T-helper 17 cell (primary cell): ENCODE measurements at regions not wholly inside any gene's neighbourhood (a gene's known extent, or its start where the extent isn't known, plus 50 kb on each side); places are given as distances from the start of the nearest gene placed in this dataset.

Source experiments
- ATAC-seq: fragments of 150-1000 bp; cut with Tn5 transposase; 2 replicates; pipeline ENCODE4 v1.10.0; 2021; ENCODE audit warnings: mild to moderate bottlenecking, moderate library complexity
- DNase-seq, 3 donors: peaks; one replicate each; pipeline versions ENCODE4 v3.0.0 to v3.0.0-alpha.2; 2020 to 2021
- H3K9me3 ChIP-seq: one replicate; pipeline ENCODE4 v1.7.0; 2013; ENCODE audit warnings: low read length, mild to moderate bottlenecking; ENCODE audit not compliant: control insufficient read depth, poor library complexity, severe bottlenecking
- H3K27ac Mint-ChIP-seq: one replicate; pipeline ENCODE4 v1.8.0; 2022; ENCODE audit warnings: mild to moderate bottlenecking, moderate library complexity, mixed read lengths
- H3K27me3 Mint-ChIP-seq: one replicate; pipeline ENCODE4 v1.8.0; 2022; ENCODE audit warnings: mixed read lengths
- H3K36me3 Mint-ChIP-seq: one replicate; pipeline ENCODE4 v1.8.0; 2022; ENCODE audit warnings: low read depth, mixed read lengths
- H3K4me1 Mint-ChIP-seq: one replicate; pipeline ENCODE4 v1.8.0; 2022; ENCODE audit warnings: mild to moderate bottlenecking, mixed read lengths
- H3K4me3 Mint-ChIP-seq: one replicate; pipeline ENCODE4 v1.8.0; 2022; ENCODE audit warnings: mild to moderate bottlenecking, moderate library complexity, mixed read lengths

DNA sequence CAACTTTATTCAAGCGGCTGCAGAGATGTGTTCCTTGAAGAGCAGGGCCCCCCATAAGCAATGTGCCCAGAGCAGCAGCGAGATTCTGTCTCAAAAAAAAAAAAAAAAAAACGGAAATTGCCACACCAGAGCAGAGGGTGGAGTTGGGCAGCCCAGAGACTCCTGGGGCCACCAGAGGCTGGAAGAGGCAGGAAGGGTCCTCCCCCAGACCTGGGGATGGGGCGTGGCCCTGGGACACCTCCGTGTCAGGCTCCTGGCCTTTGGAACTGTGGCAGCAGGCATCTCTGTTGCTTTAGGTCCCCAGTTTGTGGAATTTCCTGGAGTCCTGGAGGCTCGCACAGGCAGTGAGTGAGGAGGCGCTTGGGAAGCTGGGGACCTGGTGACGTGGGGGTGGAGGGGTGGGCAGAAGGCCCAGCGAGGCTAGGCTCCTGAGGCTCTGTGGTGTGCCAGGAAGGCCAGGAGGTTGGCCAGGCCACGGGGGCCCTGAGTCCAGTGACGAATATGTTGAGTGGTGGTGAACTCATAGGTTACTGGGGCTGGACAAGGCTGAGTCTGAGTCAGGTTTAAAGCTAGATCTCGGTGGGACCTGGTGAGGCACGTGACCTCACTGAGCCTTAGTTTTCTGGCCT lies 735.6 kb downstream of the BRD1 start:
- Mint-ChIP-seq H3K27me3 (peaks cover 29% of the 10 kb centered on the region), H3K4me3 (no peak overlapping the region), H3K36me3 (peaks cover 3% of the 10 kb centered on the region), H3K27ac (no peak overlapping the region), H3K4me1 (peaks cover 3% of the 10 kb centered on the region)
- DNase-seq = no peak
- ATAC-seq = no peak
- H3K9me3 ChIP-seq = no peaks in the 10 kb centered on the region

DNA sequence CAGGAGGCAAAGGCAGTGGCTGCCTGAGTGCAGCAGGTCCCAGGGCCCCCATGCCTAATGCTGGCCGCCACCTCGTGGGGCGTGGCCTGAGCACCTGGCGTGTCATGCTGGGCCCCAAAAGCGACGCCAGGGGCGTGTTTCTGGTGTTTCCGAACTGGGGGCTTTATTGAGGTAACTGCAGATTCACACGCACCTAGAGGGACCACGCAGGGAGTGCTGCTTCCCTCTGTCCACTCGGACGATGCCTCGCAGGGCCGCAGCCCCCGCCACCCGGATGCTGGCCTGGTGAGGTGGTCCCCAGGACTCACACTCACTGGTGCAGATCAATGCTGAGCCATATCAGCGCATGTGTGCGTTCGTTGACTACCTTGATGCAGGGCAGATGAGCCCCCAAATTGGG lies 736.2 kb downstream of the BRD1 start:
- DNase-seq = no peak
- no peaks in the 10 kb centered on the region for H3K9me3 ChIP-seq
- H3K4me3 Mint-ChIP-seq = no peak overlapping the region

DNA sequence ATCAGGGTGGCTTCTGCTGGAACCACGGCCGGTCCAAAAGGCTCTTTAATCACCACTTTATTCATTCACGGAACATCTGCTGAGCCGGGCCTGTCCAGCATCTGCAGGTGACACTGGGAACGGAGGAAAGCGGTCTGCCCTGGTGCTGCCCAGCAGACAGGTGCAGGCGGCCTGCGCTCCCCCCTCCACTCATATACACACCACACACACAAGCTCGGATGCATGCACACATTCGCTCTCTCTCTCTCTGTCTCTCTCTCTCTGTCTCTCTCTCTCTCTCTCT lies 736.9 kb downstream of the BRD1 start:
- H3K9me3 ChIP-seq = no peaks in the 10 kb centered on the region
- Mint-ChIP-seq H3K4me1 (peaks cover 3% of the 10 kb centered on the region), H3K27ac (no peak overlapping the region), H3K36me3 (peaks cover 3% of the 10 kb centered on the region), H3K27me3 (peaks cover 41% of the 10 kb centered on the region), H3K4me3 (no peak overlapping the region)
- DNase-seq = no peak
- no peak for ATAC-seq

More for the DNA sequence above, 736.2 kb downstream of the BRD1 start:
- peaks cover 3% of the 10 kb centered on the region for H3K4me1 Mint-ChIP-seq
- peaks cover 34% of the 10 kb centered on the region for H3K27me3 Mint-ChIP-seq
- H3K36me3 Mint-ChIP-seq = peaks cover 3% of the 10 kb centered on the region
- H3K27ac Mint-ChIP-seq = no peak overlapping the region
- no peak for ATAC-seq

DNA sequence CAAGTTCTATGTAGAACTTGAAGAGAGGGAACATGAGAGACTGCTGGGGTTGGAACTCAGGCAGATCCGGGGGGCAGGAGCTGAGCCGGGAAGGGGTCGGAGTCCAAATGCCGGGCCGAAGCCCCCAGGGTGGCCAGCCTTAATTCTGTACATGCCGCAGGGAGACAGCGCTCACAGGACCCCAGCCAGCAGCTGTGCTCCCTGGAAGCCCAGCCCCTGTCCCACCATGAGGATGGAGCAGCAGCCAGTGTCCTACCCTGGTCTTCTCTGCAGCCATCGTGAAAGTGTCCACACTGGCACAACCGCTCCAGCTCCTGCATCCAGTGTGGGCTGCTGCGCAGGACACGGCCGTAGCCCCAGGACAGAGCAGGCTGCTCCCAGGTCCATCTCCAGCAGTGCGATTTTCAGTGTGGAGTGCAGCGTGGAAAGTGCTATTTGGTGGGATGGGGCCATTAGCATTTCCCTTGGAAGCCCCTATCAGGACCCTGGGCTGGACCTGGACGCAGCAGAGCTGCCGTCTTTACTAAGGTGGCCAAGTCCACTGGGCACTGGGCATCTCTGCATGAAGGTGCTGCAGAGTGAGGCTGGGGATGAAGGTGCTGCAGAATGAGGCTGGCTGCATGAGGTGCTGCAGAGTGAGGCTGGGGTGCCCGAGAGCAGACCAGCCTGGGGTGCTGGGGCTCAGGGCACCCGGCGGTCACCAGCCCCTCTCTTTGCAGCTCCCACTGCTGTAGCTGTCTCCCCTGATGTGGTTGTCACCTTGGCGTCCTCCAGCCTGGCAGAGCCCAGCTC lies 737.4 kb downstream of the BRD1 start:
- Mint-ChIP-seq H3K27me3 (peaks cover 44% of the 10 kb centered on the region), H3K4me3 (no peak overlapping the region), H3K36me3 (peaks cover 3% of the 10 kb centered on the region), H3K4me1 (peaks cover 3% of the 10 kb centered on the region), H3K27ac (no peak overlapping the region)
- no peak for ATAC-seq
- no peaks in the 10 kb centered on the region for H3K9me3 ChIP-seq
- DNase-seq = no peak

DNA sequence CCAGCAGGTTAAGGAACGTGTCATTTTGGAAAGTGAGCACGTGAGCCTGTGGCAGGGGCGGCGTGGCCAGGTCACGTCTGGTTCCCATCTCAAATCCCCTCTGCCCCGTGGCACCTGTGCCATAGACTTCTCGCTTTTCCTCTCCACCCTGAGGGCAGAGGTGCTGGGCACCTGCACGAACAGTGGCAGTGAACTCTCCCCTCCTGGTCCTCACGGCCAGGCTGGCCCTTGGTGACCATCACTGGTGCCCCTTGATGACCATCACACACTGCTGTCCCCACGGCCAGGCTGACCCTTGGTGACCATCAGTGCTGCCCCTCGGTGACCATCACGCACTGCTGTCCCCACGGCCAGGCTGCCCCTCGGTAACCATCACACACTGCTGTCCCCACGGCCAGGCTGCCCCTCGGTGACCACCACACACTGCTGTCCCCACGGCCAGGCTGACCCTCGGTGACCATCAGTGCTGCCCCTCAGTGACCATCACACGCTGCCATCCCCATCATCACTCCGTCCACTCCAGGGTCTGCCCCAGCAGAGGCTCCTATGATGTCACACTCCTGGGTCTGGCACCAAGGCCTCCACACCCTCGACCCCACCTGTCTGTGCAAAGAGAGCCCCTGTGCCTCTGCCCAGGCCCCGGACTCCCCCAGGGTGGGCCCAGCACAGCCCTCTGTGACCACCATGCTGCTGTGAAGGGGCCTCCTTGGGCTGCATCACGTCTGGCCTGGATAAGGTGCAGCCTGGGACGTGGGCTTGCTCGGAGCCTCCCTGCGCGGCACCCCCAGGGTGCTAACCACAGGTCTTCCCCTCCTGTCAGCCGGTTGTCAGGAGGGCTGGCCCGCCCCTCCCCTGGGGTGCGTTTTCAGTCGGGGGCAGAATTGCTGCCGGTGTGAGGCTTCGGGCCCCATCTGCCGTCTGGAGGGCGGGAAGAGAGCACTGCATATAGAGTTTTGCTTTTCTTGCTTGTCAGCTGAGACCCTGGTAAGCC lies 738.6 kb downstream of the BRD1 start:
- Mint-ChIP-seq H3K36me3 (peaks cover 3% of the 10 kb centered on the region), H3K27ac (no peak overlapping the region), H3K27me3 (peaks cover 44% of the 10 kb centered on the region), H3K4me1 (peaks cover 3% of the 10 kb centered on the region), H3K4me3 (no peak overlapping the region)
- H3K9me3 ChIP-seq = no peaks in the 10 kb centered on the region
- no peak for ATAC-seq
- no peak for DNase-seq

DNA sequence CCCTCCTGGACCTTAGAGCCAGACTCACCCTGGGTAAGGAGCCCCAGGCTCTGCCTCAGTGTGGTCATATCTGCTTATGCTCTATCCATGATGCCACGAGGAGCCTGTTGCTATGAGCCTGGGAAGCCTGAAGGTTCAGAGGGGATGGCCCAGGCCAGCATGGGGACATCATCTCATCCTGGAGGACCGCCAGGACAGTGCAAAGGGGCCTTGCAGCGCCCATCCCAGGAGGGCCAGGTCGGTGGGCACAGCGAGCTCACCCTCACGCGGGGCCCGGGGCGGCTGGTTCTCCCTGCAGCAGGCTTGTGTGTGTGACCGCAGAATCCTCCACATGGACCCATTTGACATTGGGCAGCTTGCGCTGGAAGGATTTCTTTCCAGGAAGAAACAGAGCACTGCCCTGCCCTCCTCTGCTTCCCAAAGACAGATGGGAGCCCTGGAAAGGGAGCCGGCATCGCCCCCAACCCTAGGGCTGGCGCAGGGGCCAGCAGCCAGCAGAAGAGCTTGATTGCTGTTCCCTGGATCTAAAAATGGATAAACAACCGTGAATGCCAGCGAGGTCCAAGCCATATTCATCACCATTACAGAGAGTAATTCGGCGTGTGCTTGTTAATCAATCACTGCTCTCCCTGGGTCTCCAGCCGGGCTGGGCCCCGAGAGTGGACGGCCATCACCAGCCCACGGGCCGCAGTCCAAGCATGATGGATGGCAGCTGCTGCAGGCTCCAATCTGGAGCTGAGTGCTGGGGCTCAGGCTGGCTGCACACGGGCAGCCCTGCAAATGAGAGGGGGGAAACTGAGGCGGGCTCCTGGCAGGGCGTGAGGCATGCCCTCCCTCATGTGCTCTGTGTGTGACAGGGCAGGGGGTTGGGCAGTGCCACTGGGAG lies 739.7 kb downstream of the BRD1 start:
- H3K27ac Mint-ChIP-seq = no peak overlapping the region
- peaks cover 44% of the 10 kb centered on the region for H3K27me3 Mint-ChIP-seq
- H3K4me1 Mint-ChIP-seq = peaks cover 3% of the 10 kb centered on the region
- H3K9me3 ChIP-seq = no peaks in the 10 kb centered on the region
- H3K4me3 Mint-ChIP-seq = no peak overlapping the region
- ATAC-seq (no peak), DNase-seq (no peak)
- H3K36me3 Mint-ChIP-seq = peaks cover 3% of the 10 kb centered on the region

DNA sequence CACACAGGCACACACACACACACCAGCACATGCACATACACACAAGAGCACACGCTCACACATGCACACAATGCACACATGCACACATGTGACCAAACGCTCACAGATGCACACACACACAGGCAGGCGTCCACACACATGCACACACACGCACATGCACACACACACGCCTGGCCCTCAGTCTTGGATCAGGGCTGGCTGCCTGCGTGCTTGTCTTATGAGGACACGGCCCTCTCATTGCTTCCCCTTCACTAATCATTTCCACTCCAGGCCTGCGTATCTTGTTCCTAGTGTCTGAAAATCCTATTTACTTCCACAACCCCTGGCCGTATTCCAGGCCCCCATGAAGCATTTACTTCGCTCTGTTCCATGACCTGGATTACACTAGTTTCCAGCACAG lies 740.5 kb downstream of the BRD1 start:
- no peak for DNase-seq
- Mint-ChIP-seq H3K27ac (no peak overlapping the region), H3K27me3 (peaks cover 44% of the 10 kb centered on the region), H3K36me3 (peaks cover 3% of the 10 kb centered on the region), H3K4me1 (peaks cover 3% of the 10 kb centered on the region), H3K4me3 (no peak overlapping the region)
- H3K9me3 ChIP-seq = no peaks in the 10 kb centered on the region
- no peak for ATAC-seq

DNA sequence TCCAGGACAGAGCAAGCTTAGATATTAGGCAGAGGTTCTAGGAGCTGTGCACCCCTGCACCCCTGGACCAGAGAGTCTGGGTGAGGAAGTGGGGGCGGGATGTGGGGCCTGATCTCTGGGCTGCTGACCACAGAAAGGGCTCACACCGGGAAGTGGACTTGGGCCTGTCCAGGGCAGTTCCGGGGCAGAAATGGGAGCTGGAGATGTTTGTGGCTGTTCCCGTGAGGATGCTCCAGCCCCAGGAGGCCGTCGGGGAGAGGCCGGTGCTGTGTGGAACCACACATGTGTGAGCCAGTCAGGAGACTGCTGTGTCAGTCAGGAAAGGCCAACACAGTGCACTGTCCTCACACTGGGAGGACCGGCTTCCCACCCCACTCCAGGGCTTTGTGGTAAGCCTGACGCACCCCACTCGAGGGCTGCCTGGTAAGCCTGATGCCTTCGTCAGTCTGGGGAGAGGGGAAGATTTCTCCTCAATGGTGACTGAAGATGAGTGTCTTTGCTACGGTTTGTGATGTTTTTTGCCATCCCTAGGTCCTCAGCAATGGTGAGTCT lies 741.0 kb downstream of the BRD1 start:
- peaks cover 42% of the 10 kb centered on the region for H3K27me3 Mint-ChIP-seq
- DNase-seq (no peak), ATAC-seq (no peak)
- no peak overlapping the region for H3K27ac Mint-ChIP-seq
- H3K36me3 Mint-ChIP-seq = peaks cover 3% of the 10 kb centered on the region
- H3K4me3 Mint-ChIP-seq = no peak overlapping the region
- H3K4me1 Mint-ChIP-seq = peaks cover 3% of the 10 kb centered on the region
- no peaks in the 10 kb centered on the region for H3K9me3 ChIP-seq

DNA sequence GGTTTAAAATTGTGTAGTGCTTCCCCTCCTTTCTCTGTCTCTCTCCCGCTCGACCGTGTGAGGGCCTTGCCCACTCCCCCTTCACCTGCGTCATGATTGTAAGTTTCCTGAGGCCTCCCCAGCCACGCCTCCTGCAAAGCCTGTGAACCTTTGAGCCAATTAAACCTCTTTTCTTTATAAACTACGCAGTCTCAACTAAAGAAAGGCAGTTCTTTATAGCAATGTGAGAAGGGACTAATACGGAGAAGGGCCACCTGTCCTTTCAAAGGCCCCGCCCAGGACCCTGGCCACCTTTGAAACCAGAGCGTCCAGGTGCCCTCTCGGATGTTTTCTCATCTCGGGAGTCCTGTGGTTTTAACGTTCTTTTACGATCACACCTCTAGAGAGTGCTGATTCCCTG lies 741.5 kb downstream of the BRD1 start:
- ATAC-seq (no peak), DNase-seq (no peak)
- H3K9me3 ChIP-seq = no peaks in the 10 kb centered on the region
- Mint-ChIP-seq H3K27me3 (peaks cover 37% of the 10 kb centered on the region), H3K36me3 (peaks cover 3% of the 10 kb centered on the region), H3K27ac (peak overlapping the region; percentile 24), H3K4me1 (peaks cover 3% of the 10 kb centered on the region), H3K4me3 (no peak overlapping the region)

DNA sequence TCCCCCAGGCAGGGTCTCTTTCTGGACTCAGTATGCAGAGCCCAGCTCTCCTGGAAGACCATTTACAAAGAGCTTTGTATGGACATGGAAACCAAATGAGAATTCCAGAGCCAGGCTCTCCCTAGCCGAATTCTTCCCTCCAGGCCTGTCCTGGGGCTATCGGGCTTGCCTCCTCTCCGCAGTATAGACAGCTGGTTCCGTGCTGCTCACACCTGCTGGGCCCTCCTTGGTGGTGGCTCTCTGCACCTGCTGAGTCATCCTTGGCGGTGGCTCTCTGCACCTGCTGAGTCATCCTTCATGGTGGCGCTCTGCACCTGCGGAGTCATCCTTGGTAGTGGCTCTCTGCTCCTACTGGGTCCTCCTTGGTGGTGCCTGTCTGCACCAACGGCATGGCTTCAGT lies 743.5 kb downstream of the BRD1 start:
- Mint-ChIP-seq H3K27ac (no peak overlapping the region), H3K4me3 (no peak overlapping the region), H3K4me1 (no peaks in the 10 kb centered on the region), H3K36me3 (no peaks in the 10 kb centered on the region), H3K27me3 (peaks cover 30% of the 10 kb centered on the region)
- DNase-seq (no peak), ATAC-seq (no peak)
- H3K9me3 ChIP-seq = no peaks in the 10 kb centered on the region

DNA sequence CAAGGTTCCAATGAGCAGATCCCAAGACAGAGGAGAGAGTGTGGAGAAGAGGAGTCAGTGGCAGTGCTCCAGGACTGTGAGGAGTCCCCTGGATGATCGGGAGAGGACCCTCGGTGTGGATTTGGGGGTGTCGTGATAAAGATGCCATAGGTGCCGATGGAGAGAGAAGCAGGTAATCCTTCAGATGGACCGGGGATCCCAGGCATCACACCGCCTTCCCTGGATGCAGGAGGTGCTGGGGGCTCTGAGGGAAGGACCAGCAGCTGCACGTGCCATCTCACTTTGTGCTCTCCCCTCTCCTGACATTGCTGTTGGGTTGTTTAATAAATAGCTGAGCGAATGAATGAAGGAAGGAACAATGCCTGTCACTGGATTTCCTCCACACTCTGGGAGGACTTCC lies 744.1 kb downstream of the BRD1 start:
- H3K4me1 Mint-ChIP-seq = no peaks in the 10 kb centered on the region
- peaks cover 30% of the 10 kb centered on the region for H3K27me3 Mint-ChIP-seq
- no peak overlapping the region for H3K4me3 Mint-ChIP-seq
- ATAC-seq = no peak
- no peaks in the 10 kb centered on the region for H3K36me3 Mint-ChIP-seq
- H3K9me3 ChIP-seq = no peaks in the 10 kb centered on the region
- DNase-seq = no peak
- no peak overlapping the region for H3K27ac Mint-ChIP-seq

DNA sequence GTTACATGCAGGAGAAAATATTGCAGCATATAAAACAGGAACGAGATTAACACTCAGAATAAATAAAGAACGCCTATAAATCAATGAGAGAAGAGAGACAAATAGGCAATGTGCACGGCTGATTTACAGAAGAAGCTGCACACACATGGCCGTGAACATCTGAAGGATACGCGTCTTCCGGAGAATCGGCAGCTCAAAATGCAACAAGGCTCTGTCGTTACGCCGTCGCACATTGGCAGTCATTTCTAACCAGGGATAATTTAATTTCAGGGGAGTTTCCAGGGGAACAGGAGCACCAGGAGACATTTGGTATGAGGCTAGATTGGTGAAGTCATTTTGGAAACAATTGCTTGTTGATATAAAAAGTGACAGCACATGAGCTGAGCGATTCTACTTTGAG lies 745.2 kb downstream of the BRD1 start:
- peaks cover 19% of the 10 kb centered on the region for H3K27me3 Mint-ChIP-seq
- no peak for DNase-seq
- no peaks in the 10 kb centered on the region for H3K9me3 ChIP-seq
- H3K4me3 Mint-ChIP-seq = no peak overlapping the region
- ATAC-seq = no peak
- H3K36me3 Mint-ChIP-seq = no peaks in the 10 kb centered on the region
- no peak overlapping the region for H3K27ac Mint-ChIP-seq
- H3K4me1 Mint-ChIP-seq = no peaks in the 10 kb centered on the region
